Smooth muscle cell (in vitro differentiated cells): ENCODE measurements at regions not wholly inside any gene's neighbourhood (a gene's known extent, or its start where the extent isn't known, plus 50 kb on each side); places are given as distances from the start of the nearest gene placed in this dataset.

Experiments used
- DNase-seq: peaks from one replicate; lab custom pipeline; 2025; ENCODE audit not compliant: unreplicated experiment; lab: John Stamatoyannopoulos, UW
- H2AFZ ChIP-seq: fragments of 200-600 bp; sonication (generic); 2 replicates; pipeline ENCODE4 v1.6.0; 2016; ENCODE audit warnings: antibody characterized with exemption, low read depth, mild to moderate bottlenecking
- H3F3A ChIP-seq: fragments of 200-600 bp; sonication (generic); 2 replicates; pipeline ENCODE4 v1.6.0; 2017; ENCODE audit warnings: antibody characterized with exemption, low read depth
- H3K27ac ChIP-seq: fragments of 200-600 bp; sonication (generic); 2 replicates; pipeline ENCODE4 v1.5.1; 2016; ENCODE audit warnings: low read depth, mild to moderate bottlenecking
- H3K27me3 ChIP-seq: fragments of 200-600 bp; sonication (generic); 2 replicates; pipeline ENCODE4 v1.6.1; 2016; ENCODE audit warnings: low read depth, mild to moderate bottlenecking
- H3K36me3 ChIP-seq: fragments of 200-600 bp; sonication (generic); 2 replicates; pipeline ENCODE4 v1.5.1; 2016; ENCODE audit warnings: low read depth
- H3K4me1 ChIP-seq: fragments of 200-600 bp; sonication (generic); 2 replicates; pipeline ENCODE4 v1.5.1; 2016; ENCODE audit warnings: low read depth
- H3K4me2 ChIP-seq: fragments of 200-600 bp; sonication (generic); 2 replicates; pipeline ENCODE4 v1.6.0; 2016; ENCODE audit warnings: mild to moderate bottlenecking
- H3K4me3 ChIP-seq: fragments of 200-600 bp; sonication (generic); 2 replicates; pipeline ENCODE4 v1.5.1; 2016; ENCODE audit warnings: mild to moderate bottlenecking
- H3K79me2 ChIP-seq: fragments of 200-600 bp; sonication (generic); 2 replicates; pipeline ENCODE4 v1.6.0; 2016; ENCODE audit warnings: low read depth, mild to moderate bottlenecking
- H3K9ac ChIP-seq: fragments of 200-600 bp; sonication (generic); 2 replicates; pipeline ENCODE4 v1.6.0; 2016; ENCODE audit warnings: low read depth
- H3K9me3 ChIP-seq: fragments of 200-600 bp; sonication (generic); replicated peaks from 2 replicates; pipeline ENCODE4 v1.5.1; 2016; ENCODE audit warnings: low read depth
- H4K20me1 ChIP-seq: fragments of 200-600 bp; sonication (generic); 2 replicates; pipeline ENCODE4 v1.6.0; 2016; ENCODE audit warnings: low read depth
- CTCF ChIP-seq: fragments of 200-600 bp; sonication (generic); IDR thresholded peaks from 2 replicates; pipeline ENCODE4 v1.5.1; 2017; ENCODE audit warnings: borderline replicate concordance, mild to moderate bottlenecking, antibody characterized with exemption; ENCODE audit not compliant: insufficient read depth, poor library complexity, severe bottlenecking
- WGBS: methylation state at CpG from one replicate; pipeline ENCODE4 v1.1.7; 2016; ENCODE audit warnings: low lambda C conversion rate; 5-methylcytosine and 5-hydroxymethylcytosine counted together

GRCh38 chr3:6806991-6807390 lies 53.9 kb upstream of the GRM7 start:
- DNase-seq, result no peak
- no peak overlapping the region for H2AFZ ChIP-seq
- 75% methylated on average over 3 of the region's 3 CpGs for WGBS
- H3K27me3 ChIP-seq, result no peaks in the 10 kb centered on the region
- TF ChIP-seq CTCF, result no peak
- no peak overlapping the region for H3K27ac ChIP-seq
- no peaks in the 10 kb centered on the region for H3K9me3 ChIP-seq
- no peak overlapping the region for H3K9ac ChIP-seq
- peaks cover 3% of the 10 kb centered on the region for H3K4me1 ChIP-seq
- no peak overlapping the region for H3K4me3 ChIP-seq
- no peaks in the 10 kb centered on the region for H3K79me2 ChIP-seq
- no peaks in the 10 kb centered on the region for H4K20me1 ChIP-seq
- no peak overlapping the region for H3K4me2 ChIP-seq
- no peaks in the 10 kb centered on the region for H3K36me3 ChIP-seq
- H3F3A ChIP-seq, result no peaks in the 10 kb centered on the region

- no peak for DNase-seq
- Histone ChIP-seq H3K4me3 (no peak overlapping the region), H3K9me3 (no peaks in the 10 kb centered on the region), H2AFZ (peak overlapping the region; percentile 12), H3K9ac (peak overlapping the region; percentile 34), H3K36me3 (no peaks in the 10 kb centered on the region), H3F3A (no peaks in the 10 kb centered on the region), H4K20me1 (no peaks in the 10 kb centered on the region), H3K4me2 (peak overlapping the region; percentile 39), H3K27ac (peak overlapping the region; percentile 80), H3K4me1 (peaks cover 3% of the 10 kb centered on the region), H3K27me3 (no peaks in the 10 kb centered on the region), H3K79me2 (no peaks in the 10 kb centered on the region)
- WGBS, result 58% methylated on average over 8 of the region's 8 CpGs
- no peak for TF ChIP-seq CTCF
Observed at GRCh38 chr3:6807967-6808588, 52.8 kb upstream of the GRM7 start.

GRCh38 chr3:6809349-6809748 lies 51.6 kb upstream of the GRM7 start:
- Histone ChIP-seq H2AFZ (no peak overlapping the region), H3K27ac (no peak overlapping the region), H3K79me2 (no peaks in the 10 kb centered on the region), H3F3A (no peaks in the 10 kb centered on the region), H3K9ac (no peak overlapping the region), H3K4me1 (peaks cover 3% of the 10 kb centered on the region), H3K9me3 (no peaks in the 10 kb centered on the region), H4K20me1 (no peaks in the 10 kb centered on the region), H3K36me3 (no peaks in the 10 kb centered on the region), H3K4me2 (peak overlapping the region; percentile 39), H3K4me3 (no peak overlapping the region), H3K27me3 (no peaks in the 10 kb centered on the region)
- TF ChIP-seq CTCF, result no peak
- WGBS, result 27% methylated on average over 2 of the region's 2 CpGs
- DNase-seq, result no peak
